HFF-Myc (cell line): ENCODE measurements at regions not wholly inside any gene's neighbourhood (a gene's known extent, or its start where the extent isn't known, plus 50 kb on each side); places are given as distances from the start of the nearest gene placed in this dataset.
"Not testable (repeated sequence)": the region's sequence is repeated elsewhere in the genome, so short reads cannot be mapped to it uniquely, and the experiment has no call there.

Source experiments
- DNase-seq: peaks from one replicate; pipeline ENCODE4 v3.0.0-alpha.2; 2011; ENCODE audit warnings: low read depth; ENCODE audit errors: extremely low read depth
- H3K4me3 ChIP-seq: replicated peaks from 2 replicates; pipeline ENCODE4 v1.5.1; 2011; ENCODE audit warnings: low read depth, mild to moderate bottlenecking, control low read depth, low read length
- TF ChIP-seq, protein P1 (sequence below): IDR thresholded peaks from 2 replicates; pipeline ENCODE4 v1.5.1; 2012; ENCODE audit warnings: mild to moderate bottlenecking, low read depth, low read length, control low read depth; ENCODE audit errors: missing control alignments

DNA sequence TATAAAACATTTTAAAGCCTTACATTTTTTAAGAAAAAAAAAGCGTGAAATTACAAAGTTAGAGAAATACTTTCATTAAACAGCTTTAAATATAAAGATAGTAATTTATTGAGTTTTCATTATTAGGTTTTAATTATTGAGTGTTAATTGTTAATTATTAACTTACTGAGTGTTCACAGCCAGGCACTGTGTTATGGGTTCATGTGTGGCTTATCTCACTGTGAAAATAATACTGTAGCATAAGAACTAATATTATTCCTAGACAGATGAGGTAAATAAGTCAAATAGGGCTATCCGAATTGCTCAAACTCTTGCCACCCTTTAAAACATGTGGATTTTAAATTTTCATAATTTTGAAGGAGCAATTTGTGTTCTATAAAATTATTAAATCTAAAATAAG lies 956.1 kb upstream of the PCDH20 start:
- TF ChIP-seq, protein P1, sequence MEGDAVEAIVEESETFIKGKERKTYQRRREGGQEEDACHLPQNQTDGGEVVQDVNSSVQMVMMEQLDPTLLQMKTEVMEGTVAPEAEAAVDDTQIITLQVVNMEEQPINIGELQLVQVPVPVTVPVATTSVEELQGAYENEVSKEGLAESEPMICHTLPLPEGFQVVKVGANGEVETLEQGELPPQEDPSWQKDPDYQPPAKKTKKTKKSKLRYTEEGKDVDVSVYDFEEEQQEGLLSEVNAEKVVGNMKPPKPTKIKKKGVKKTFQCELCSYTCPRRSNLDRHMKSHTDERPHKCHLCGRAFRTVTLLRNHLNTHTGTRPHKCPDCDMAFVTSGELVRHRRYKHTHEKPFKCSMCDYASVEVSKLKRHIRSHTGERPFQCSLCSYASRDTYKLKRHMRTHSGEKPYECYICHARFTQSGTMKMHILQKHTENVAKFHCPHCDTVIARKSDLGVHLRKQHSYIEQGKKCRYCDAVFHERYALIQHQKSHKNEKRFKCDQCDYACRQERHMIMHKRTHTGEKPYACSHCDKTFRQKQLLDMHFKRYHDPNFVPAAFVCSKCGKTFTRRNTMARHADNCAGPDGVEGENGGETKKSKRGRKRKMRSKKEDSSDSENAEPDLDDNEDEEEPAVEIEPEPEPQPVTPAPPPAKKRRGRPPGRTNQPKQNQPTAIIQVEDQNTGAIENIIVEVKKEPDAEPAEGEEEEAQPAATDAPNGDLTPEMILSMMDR = no peak

DNA sequence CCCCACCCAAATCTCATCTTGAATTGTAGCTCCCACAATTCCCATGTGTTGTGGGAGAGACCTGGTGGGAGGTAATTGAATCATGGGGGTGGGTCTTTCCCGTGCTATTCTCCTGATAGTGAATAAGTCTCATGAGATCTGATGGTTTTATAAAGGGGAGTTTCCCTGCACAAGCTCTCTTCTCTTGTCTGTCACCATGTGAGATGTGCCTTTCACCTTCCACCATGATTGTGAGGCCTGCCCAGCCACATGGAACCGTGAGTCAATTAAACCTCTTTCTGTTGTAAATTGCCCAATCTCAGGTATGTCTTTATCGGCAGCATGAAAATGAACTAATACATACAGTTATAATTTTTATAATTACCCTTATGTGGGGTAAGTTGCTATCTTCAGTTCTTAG lies 952.3 kb upstream of the PCDH20 start:
- not testable (repeated sequence) for DNase-seq, H3K4me3 ChIP-seq

More for the DNA sequence above, 956.1 kb upstream of the PCDH20 start:
- H3K4me3 ChIP-seq = no peak overlapping the region
- no peak for DNase-seq

DNA sequence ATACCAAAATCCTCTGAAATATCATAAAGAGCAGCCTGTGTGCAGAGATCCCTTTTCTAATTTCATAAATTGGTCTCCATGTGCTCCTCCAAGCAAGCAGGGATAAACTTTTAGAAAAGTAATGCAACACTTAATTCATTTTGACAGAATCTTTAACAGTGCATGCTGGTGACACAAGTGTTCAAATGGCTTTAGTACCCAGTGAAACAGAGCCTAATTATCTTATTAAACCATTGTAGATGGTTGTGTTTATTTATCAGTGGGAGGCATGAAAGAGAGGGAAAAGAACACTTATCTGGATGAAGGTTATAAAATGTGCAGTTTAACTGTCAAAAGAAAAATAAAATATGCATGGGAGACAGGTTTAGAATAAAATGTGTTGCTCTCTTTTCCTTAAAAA lies 945.0 kb upstream of the PCDH20 start:
- no peak overlapping the region for H3K4me3 ChIP-seq

DNA sequence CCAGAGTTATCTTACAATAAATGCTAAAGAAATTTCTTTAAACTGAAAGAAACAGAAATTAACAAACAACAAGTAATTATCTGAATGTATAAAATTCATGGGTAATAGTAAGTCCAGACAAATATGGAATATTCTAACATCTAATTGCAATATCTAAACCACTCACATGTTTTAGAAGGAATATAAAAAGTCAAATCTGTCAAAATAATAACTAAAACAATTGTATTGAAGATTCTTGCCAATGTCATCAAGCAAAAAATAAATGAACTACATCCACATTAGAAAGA lies 942.9 kb upstream of the PCDH20 start:
- no peak overlapping the region for H3K4me3 ChIP-seq
- TF ChIP-seq, protein P1 = no peak
- DNase-seq = no peak

More for the DNA sequence above, 945.0 kb upstream of the PCDH20 start:
- DNase-seq = no peak
- TF ChIP-seq, protein P1 = no peak

DNA sequence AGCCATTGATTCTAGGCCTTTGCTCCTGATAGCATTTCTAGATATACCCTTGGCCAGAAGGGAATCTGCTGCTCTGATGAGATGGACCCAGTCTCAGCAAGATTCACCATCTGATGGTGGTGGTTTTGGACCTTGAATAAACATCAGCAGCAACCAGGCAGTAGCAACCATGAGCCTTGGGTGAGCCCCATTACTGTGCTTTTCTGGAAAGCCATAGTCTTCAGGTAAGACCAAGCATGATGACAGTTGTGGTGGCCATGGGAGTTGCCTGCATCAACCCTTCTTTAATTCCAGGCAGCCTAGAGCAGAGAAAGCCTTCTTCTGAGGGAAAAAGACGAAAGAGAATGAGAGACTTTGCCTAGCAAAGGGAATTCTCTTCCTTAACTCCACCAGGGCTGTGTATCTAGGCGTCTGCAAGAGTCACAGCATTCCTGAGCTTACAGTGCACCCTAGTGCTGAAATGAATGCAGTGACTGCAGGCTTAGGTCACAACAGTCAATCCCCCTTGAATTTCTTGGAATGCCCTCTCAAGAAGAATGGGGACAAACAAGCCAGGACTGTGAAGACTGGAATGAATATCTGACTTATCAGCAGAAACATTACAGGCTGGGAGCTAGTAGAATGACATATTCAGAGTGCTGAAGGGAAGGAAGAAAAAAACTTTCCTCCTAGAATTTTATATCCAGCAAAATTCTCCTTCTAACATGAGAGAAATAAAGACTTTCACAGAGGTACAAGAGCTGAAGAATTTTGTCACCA lies 942.4 kb upstream of the PCDH20 start:
- no peak overlapping the region for H3K4me3 ChIP-seq
- TF ChIP-seq, protein P1 = no peak
- no peak for DNase-seq

DNA sequence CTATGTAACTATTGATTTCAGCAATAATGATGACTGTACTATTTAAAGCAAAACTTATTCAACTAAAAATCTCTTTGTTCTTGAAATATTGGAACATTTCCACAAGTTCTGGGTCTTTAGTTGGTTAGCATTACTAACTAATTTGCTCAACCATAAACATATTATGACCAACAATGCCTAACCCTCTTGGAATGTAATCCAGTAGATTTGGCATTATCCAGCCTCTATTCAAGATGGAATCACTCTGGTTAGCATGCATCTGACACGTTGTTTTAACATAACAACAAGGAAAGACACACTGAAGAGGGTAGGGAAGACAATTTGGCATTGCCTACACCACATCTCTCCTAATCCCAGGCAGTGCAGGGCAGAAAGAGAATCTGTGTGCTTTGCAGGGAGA lies 941.3 kb upstream of the PCDH20 start:
- TF ChIP-seq, protein P1 = no peak
- H3K4me3 ChIP-seq = no peak overlapping the region
- DNase-seq = no peak

DNA sequence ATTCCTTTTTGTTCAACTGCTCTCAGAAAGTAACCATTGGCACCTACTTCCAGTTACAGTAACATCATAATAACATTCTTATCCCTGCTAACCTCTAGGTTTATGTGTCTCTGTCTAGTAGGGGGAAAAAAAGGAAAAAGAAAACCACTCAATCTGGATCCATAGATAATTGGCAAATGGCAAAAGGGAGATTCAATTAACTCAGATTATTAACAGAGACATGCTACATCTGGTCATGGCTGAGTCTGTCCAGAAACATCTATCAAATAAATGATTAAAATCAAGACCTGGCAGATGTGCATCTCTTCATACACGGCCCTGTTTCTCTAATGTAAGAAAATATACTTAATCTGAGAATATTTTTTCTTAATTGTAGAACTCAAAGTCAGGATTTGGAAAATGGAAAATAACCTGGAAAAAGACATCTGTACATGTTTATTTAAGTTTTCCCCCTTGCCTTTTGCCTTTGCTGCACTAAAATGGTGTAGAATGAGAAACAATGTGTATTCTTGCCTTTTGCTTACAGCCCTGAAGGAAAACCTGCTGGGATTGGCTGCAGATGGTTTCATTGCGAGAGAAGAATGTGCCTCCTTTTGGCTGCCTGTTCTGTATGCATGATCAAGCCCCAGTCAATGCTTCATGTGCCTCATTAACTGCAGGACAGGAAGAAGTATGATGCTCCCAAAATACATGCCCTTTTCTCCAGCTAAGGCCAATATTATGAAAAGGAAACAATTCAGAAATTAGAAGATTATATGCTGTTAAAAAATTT lies 921.6 kb upstream of the PCDH20 start:
- no peak overlapping the region for H3K4me3 ChIP-seq
- no peak for DNase-seq
- TF ChIP-seq, protein P1 = no peak
